PC-3 (cell line): ENCODE measurements at regions not wholly inside any gene's neighbourhood (a gene's known extent, or its start where the extent isn't known, plus 50 kb on each side); places are given as distances from the start of the nearest gene placed in this dataset.
"Not testable (repeated sequence)": the region's sequence is repeated elsewhere in the genome, so short reads cannot be mapped to it uniquely, and the experiment has no call there.

Experiments used
- CTCF ChIP-seq: fragments of 300-600 bp; sonication (generic); conservative IDR thresholded peaks from 2 replicates; pipeline ENCODE4 v1.5.1; 2017; ENCODE audit warnings: antibody characterized with exemption, low read depth, mild to moderate bottlenecking, low read length
- EZH2phosphoT487 ChIP-seq: fragments of 300-600 bp; sonication (generic); IDR thresholded peaks from 2 replicates; pipeline ENCODE4 v1.6.1; 2018; ENCODE audit warnings: mild to moderate bottlenecking, antibody characterized with exemption, low read length, borderline replicate concordance

- not testable (repeated sequence) for TF ChIP-seq CTCF, EZH2phosphoT487
These were observed 205.8 kb downstream of the NPIPB11 start for GRCh38 chr16:29200681-29201080.
